ENCODE measurements at regions not wholly inside any gene's neighbourhood (a gene's known extent, or its start where the extent isn't known, plus 50 kb on each side); places are given as distances from the start of the nearest gene placed in this dataset.
"Not testable (repeated sequence)": the region's sequence is repeated elsewhere in the genome, so short reads cannot be mapped to it uniquely, and the experiment has no call there.

- DNase-seq, result no peak
These were observed 545.2 kb upstream of the ACO1 start for GRCh38 chr9:31839273-31839672.

GRCh38 chr9:31840702-31841101, 543.7 kb upstream of the ACO1 start:
- DNase-seq, result no peak

GRCh38 chr9:31847963-31848362, 536.5 kb upstream of the ACO1 start:
- no peak for DNase-seq

GRCh38 chr9:31848505-31849285, 535.7 kb upstream of the ACO1 start:
- DNase-seq, result no peak

GRCh38 chr9:31854187-31854586, 530.3 kb upstream of the ACO1 start:
- no peak for DNase-seq

- no peak for DNase-seq
These were observed 515.6 kb upstream of the ACO1 start for GRCh38 chr9:31868830-31869229.

- DNase-seq, result no peak
These were observed 514.2 kb upstream of the ACO1 start for GRCh38 chr9:31870276-31870675.

GRCh38 chr9:31873722-31874121, 510.7 kb upstream of the ACO1 start:
- DNase-seq, result no peak

GRCh38 chr9:31894008-31894407, 490.4 kb upstream of the ACO1 start:
- no peak for DNase-seq

- DNase-seq, result no peak
These were observed 476.1 kb upstream of the ACO1 start for GRCh38 chr9:31908158-31908890.

GRCh38 chr9:31908891-31909480, 475.5 kb upstream of the ACO1 start:
- DNase-seq, result no peak

- no peak for DNase-seq
These were observed 471.8 kb upstream of the ACO1 start for GRCh38 chr9:31912636-31913035.

- no peak for DNase-seq
These were observed 467.7 kb upstream of the ACO1 start for GRCh38 chr9:31916591-31917241.

GRCh38 chr9:31937737-31938136, 446.7 kb upstream of the ACO1 start:
- not testable (repeated sequence) for DNase-seq

- no peak for DNase-seq
These were observed 433.7 kb upstream of the ACO1 start for GRCh38 chr9:31950756-31951155.

- DNase-seq, result no peak
These were observed 425.9 kb upstream of the ACO1 start for GRCh38 chr9:31958572-31958971.

- DNase-seq, result no peak
These were observed 414.9 kb upstream of the ACO1 start for GRCh38 chr9:31969552-31969951.

GRCh38 chr9:31983895-31984294, 400.5 kb upstream of the ACO1 start:
- no peak for DNase-seq

GRCh38 chr9:31996331-31996730, 388.1 kb upstream of the ACO1 start:
- DNase-seq, result no peak

- DNase-seq, result no peak
These were observed 379.9 kb upstream of the ACO1 start for GRCh38 chr9:32004431-32005076.

GRCh38 chr9:32010322-32010721, 374.1 kb upstream of the ACO1 start:
- DNase-seq, result no peak

GRCh38 chr9:32011049-32011448, 373.4 kb upstream of the ACO1 start:
- no peak for DNase-seq

GRCh38 chr9:32015795-32016194, 368.6 kb upstream of the ACO1 start:
- DNase-seq, result no peak

Measured in NCI-H774 (cell line).